SH-SY5Y (cell line): ENCODE measurements at regions not wholly inside any gene's neighbourhood (a gene's known extent, or its start where the extent isn't known, plus 50 kb on each side); places are given as distances from the start of the nearest gene placed in this dataset.

ENCODE experiments used
- GATA2 ChIP-seq: IDR thresholded peaks from 2 replicates; pipeline ENCODE4 v1.6.1; 2011; ENCODE audit warnings: mild to moderate bottlenecking, low read depth, low read length
- GATA3 ChIP-seq: IDR thresholded peaks from 2 replicates; pipeline ENCODE4 v1.6.1; 2011; ENCODE audit warnings: low read depth, mild to moderate bottlenecking, low read length, moderate library complexity

- TF ChIP-seq GATA3 (no peak), GATA2 (no peak)
Measured at GRCh38 chr12:25855716-25856115, 102.8 kb upstream of the RASSF8 start.
